Activated CD4-positive, alpha-beta T cell treated with anti-CD3 and anti-CD28 coated beads for 48 hours (primary cell): ENCODE measurements at regions not wholly inside any gene's neighbourhood (a gene's known extent, or its start where the extent isn't known, plus 50 kb on each side); places are given as distances from the start of the nearest gene placed in this dataset.
A peak's percentile ranks its signal among the peaks of the same experiment; 100 is the strongest.
"Not testable (repeated sequence)": the region's sequence is repeated elsewhere in the genome, so short reads cannot be mapped to it uniquely, and the experiment has no call there.

Experiments used
- DNase-seq: peaks from one replicate; pipeline ENCODE4 v3.0.0-alpha.2; 2020

GRCh38 chr14:49946320-49947141 is 53.6 kb downstream of the ARF6 start:
- peak; percentile 49 for DNase-seq

DNA sequence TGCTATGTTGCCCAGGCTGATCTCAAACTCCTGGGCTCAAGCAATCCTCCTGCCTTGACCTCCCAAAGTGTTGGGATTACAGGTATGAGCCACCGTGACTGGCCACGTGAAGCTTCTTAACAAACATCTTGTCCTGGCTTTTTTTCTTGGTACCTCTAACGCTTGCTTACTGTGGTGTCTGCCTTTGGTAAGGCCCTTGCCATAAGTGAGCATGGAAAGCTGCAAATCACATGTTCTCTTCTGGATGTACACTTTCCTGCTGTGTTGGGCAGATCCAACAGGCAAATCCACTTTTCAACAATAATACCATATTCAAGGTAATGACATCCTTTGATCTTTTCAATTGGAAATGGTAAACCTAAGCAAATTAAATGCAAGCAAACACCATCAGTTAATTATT is 54.6 kb downstream of the ARF6 start:
- no peak for DNase-seq

DNA sequence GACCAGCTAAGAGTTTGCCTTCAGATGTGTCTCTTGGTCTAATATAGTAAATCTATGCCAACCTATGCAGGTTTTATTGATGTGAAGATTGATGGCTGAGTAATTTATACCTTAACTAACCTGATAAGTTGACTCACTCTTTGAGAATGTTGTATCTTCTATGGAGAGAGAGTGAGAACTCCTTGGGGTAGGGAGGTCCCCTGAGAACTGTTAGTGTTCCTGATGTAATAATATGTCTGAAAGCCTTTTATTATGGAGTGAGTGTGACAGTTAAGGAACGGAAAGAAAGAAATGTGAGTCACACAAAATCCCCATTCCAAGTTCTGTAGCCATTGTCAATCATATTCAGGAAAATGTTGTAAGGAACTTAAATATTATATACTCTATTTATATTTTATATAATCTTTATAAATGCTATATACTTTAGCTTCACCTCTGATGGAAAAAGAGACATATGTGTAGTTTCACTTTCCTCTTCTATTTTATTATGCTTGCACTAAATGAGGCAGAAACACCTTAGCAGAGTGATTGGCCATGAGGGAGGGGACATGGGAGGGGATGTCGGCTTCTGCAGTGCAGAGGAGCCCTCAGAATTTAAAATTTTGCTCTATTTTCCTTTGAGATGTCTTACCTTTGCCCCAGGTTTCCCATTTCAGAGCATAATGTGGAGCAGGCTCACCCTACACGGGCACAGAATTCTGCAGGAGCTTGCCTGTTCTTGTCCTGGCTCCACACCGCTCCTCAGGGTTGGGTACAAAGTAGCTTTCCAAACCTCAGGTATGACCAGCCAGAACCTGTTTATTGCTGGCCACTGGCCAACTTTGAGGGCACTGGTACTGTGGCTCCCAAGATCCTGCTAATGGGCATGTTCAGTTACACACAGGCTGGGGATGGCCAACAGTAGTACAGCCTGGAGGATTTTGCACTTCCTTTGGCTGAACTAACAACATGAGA is 57.7 kb downstream of the ARF6 start:
- no peak for DNase-seq

- no peak for DNase-seq
Measured at GRCh38 chr14:49951229-49951607, 58.3 kb downstream of the ARF6 start.

DNA sequence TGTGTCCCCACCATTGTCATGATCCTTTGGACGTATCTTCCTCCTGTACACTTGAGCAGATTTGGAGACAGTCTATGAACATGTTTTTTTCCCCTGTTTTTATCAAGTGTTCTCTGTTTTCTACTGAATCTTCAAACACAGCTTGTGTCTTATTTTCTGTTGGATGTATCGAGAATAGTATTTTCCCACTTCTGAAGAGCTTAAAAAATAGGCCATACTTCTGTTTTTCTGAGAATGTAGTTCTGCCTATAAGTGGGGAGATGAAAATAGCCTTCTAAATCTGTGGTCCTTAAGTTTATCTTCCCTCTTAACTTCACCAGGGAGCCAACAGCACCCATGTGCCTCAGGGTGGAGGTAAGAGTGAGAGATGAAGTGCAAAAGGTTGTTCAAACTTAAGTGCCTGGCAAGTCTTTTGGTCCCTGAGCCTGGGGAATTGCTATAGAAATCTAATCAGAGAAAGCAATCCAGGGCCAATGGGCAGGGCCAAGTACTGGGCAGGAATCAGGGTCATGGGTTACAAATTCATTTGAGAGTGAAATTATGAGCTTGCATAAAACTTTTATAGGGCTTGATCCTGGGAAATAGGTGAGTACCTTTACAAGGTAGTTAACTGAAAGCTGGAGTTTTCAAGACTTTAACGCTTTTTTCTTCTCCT is 58.9 kb downstream of the ARF6 start:
- no peak for DNase-seq

DNA sequence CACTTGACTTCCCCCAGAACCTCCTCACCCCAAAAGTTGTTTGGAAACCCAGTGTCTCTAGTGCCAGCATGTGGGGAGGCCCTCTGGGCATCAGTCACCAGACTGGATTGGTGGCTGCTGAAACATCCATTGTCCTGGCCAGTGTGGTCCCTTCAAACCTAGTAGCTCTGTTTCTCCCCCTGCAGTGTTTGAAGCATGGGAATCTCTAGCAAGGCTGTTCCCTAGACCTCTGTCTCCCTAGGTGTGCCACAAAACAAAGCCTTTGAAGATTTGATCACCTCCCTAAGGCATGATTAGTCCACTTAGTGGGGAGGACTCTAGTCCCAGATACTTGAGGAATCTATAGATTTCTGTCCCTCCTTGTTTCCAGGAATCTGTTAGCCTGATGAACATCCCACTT is 60.3 kb downstream of the ARF6 start:
- no peak for DNase-seq

DNA sequence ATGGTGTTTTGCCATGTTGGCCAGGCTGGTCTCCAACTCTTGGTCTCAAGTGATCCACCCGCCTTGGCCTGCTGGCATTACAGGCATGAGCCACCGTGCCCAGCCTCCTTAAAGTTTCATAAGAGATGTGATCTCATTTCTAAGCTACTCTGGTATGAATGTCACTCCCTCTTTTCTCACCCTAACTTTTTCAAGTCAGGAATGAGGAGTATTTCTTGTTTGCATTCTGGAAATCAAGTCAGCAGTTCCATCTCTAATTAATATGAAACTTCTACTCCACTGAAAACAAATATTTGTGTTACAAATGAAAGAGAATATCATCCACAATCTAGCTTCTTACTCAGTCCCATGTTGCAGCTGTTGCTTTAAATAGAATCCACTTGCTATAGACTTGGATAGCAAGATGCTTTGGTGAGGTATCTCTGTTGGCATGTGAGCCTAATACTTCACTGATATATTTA is 61.3 kb downstream of the ARF6 start:
- DNase-seq: no peak

DNA sequence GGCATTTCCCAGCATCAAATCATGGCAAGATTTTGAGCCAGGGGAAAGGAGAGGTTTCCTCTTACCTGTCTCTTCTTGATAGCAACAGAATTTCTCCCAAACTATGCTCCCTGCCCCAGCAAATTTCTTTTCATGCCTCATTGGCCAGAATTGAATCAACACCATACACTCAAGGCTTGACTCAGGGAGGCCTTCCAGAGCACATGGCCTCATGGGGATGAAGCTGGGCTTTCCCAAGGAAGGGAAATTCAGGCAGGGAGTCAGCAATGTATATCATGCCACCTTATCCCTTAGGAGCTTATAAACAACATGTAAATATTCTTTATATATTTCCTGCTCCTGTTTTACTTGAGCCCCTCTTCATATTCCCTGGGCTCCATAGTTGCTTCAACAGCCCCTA is 62.1 kb downstream of the ARF6 start:
- DNase-seq: no peak

- no peak for DNase-seq
Measured at GRCh38 chr14:49957089-49957852, 64.4 kb downstream of the ARF6 start.

- DNase-seq: peak; percentile 44
Measured at GRCh38 chr14:49959822-49960408, 67.0 kb downstream of the ARF6 start.

DNA sequence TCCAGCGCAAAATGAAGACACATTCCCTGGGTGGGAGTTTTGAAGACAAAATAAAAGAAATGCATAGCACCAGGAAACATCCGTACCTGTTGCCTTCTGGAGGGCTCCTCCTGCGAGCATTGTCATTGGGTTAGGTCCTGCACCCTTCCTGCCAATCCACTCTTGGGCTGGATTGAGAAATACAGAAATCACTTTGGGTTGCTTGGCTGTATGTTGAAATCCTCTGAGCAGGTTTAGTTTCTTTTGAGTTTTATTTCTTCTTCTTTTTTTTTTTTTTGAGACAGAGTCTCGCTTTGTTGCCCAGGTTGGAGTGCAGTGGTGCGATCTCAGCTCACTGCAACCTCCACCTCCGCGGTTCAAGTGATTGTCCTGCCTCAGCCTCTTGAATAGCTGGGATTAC is 67.6 kb downstream of the ARF6 start:
- DNase-seq: no peak

DNA sequence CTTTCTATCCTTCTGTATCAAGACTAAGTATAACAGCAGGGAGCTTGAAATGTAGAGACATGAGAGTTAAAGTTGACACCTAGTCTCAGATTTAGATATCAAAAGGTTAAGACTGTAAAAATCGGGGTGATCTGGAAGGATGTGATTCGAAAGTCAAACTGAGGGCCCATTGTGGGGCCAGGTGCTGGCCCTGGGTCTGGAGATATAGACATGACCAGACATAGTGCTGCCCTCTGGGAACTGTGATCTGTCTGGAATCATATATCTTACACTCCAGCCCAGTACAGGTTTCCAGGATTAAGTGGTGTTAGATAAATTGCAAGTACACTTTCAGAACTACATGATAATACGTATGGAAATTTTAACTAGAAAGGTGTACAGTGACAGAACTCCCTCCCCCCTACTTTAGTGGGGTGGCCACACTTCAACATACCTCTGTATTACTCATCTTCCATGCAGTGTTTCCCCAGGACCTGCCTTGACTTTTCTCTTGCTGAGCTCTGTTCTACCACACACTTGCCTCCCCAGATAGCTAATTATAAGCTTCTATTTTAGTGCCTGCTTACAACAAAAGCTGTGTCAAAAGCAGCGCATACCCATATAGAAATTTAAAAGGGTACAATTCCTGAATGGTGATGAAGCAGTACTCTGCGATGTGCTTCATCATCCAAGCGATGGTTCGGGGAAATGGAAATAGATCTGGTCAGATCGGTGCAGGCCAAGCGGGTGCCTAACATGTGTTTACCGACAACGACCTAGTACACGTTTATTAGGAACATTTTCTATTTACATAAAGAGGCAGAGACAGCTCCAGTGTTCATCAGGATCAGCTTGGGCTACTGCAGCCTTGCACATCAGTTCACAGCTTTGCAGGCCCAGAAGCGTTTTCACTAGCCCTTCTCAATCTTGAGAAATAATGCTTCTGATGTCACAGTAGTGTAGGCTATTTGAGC is 68.7 kb downstream of the ARF6 start:
- DNase-seq: no peak

- DNase-seq: peak; percentile 85
Measured at GRCh38 chr14:49962621-49963020, 69.7 kb downstream of the ARF6 start.

DNA sequence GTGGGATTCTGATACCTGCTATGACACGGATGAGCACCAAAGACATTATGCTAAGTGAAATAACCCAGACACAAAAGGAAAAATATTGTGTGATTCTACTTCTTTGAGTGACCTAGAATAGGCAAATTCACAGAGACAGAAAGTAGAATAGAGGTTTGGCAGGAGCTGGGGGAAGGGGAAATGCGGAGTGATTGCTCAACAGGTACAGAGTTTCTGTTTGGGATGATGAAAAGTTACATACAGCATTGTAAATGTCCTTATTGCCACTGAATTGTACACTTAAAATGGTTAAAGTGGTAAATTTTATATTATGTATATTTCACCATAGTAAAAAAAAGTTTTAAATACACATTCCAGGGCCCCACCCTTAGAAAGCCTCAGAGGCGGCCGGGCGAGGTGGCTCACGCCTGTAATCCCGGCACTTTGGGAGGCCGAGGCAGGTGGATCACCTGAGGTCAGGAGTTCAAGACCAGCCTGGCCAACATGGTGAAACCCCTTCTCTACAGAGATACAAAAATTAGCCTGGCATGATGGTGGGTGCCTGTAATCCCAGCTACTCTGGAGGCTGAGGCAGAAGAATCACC is 72.3 kb downstream of the ARF6 start:
- DNase-seq: not testable (repeated sequence)

- no peak for DNase-seq
Measured at GRCh38 chr14:49966304-49966809, 73.5 kb downstream of the ARF6 start.

DNA sequence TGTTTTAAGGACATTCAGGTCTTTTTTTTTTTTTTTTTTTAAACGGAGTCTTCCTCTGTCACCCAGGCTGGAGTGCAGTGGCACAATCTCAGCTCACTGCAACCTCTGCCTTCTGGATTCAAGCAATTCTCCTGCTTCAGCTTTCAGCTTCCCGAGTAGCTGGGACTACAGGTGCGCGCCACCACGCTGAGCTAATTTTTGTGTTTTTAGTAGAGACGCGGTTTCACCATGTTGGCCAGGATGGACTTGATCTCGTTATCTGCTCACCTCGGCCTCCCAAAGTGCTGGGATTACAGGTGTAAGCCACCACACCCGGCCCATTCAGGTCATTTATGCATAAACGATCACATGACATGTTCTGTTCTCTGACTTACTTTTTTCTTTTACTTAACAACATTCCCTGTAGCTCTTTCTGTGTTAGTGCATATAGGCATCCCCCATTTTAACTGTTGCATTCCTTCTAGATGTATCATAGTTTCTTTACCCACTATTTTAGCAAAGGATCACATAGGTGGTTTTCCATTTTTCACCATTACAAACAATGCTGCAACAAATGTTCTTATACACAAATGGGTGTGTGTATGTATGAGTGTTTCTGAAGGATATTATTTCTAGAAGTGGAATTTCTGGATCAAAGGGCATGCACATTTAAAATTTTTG is 74.2 kb downstream of the ARF6 start:
- no peak for DNase-seq

DNA sequence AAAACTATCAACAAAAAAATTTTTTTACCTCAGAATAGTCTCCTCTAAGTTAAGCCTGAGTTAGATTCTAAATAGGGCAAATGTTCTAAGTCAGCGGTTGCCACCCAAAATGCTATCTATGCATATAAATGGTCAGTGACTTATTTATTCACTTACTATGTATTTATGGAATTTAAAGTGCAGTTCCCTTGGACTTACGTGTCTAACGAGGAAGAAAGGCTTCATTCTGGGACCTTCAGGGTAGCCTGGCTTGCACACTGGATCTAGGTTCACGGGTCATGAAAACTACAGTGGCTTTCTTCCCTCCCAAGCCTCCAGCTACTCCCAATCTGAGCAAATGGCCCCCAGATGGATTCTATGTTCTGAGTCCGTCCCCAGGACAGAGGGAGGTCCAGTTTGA is 77.1 kb downstream of the ARF6 start:
- no peak for DNase-seq

GRCh38 chr14:49970474-49971147 is 77.7 kb downstream of the ARF6 start:
- peak; percentile 27 for DNase-seq
